ENCODE measurements at regions not wholly inside any gene's neighbourhood (a gene's known extent, or its start where the extent isn't known, plus 50 kb on each side); places are given as distances from the start of the nearest gene placed in this dataset.

DNA sequence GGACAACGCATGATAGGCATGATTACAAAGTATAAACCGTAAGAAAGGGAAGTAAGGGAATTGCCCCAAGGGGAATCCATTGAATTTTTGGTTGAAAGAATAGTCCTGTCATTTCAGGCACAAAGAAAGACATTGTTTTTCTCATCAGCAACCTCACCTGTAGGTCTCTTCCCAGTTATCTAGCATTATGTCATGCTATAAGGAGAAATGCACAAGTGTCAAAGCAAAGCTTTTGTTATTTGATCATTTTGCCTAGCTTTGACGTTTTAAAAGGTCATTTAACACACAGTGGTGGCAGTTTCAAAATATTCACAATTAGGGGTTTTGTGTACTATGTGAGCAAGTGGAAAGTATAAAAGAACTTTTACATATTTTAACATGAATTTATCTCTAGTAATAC, 796.2 kb upstream of the MIR17HG start:
- no peak for TF ChIP-seq EZH2phosphoT487 (IDR thresholded peaks at IDR 0.05; ENCODE audit: unreplicated experiment)
- TF ChIP-seq EZH2 (IDR thresholded peaks at IDR 0.05; ENCODE audit: low read depth, unreplicated experiment): no peak
- TF ChIP-seq, protein P1, sequence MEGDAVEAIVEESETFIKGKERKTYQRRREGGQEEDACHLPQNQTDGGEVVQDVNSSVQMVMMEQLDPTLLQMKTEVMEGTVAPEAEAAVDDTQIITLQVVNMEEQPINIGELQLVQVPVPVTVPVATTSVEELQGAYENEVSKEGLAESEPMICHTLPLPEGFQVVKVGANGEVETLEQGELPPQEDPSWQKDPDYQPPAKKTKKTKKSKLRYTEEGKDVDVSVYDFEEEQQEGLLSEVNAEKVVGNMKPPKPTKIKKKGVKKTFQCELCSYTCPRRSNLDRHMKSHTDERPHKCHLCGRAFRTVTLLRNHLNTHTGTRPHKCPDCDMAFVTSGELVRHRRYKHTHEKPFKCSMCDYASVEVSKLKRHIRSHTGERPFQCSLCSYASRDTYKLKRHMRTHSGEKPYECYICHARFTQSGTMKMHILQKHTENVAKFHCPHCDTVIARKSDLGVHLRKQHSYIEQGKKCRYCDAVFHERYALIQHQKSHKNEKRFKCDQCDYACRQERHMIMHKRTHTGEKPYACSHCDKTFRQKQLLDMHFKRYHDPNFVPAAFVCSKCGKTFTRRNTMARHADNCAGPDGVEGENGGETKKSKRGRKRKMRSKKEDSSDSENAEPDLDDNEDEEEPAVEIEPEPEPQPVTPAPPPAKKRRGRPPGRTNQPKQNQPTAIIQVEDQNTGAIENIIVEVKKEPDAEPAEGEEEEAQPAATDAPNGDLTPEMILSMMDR (conservative IDR thresholded peaks at IDR 0.05; ENCODE audit: low read depth in 2 of 2): no peak
- no peak for TF ChIP-seq NANOG (IDR thresholded peaks at IDR 0.05; ENCODE audit: borderline replicate concordance)
- no peak for TF ChIP-seq ZNF331 (CRISPR knock-in tag; IDR thresholded peaks at IDR 0.05; ENCODE audit: low read depth)
- TF ChIP-seq, protein P2, sequence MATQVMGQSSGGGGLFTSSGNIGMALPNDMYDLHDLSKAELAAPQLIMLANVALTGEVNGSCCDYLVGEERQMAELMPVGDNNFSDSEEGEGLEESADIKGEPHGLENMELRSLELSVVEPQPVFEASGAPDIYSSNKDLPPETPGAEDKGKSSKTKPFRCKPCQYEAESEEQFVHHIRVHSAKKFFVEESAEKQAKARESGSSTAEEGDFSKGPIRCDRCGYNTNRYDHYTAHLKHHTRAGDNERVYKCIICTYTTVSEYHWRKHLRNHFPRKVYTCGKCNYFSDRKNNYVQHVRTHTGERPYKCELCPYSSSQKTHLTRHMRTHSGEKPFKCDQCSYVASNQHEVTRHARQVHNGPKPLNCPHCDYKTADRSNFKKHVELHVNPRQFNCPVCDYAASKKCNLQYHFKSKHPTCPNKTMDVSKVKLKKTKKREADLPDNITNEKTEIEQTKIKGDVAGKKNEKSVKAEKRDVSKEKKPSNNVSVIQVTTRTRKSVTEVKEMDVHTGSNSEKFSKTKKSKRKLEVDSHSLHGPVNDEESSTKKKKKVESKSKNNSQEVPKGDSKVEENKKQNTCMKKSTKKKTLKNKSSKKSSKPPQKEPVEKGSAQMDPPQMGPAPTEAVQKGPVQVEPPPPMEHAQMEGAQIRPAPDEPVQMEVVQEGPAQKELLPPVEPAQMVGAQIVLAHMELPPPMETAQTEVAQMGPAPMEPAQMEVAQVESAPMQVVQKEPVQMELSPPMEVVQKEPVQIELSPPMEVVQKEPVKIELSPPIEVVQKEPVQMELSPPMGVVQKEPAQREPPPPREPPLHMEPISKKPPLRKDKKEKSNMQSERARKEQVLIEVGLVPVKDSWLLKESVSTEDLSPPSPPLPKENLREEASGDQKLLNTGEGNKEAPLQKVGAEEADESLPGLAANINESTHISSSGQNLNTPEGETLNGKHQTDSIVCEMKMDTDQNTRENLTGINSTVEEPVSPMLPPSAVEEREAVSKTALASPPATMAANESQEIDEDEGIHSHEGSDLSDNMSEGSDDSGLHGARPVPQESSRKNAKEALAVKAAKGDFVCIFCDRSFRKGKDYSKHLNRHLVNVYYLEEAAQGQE (IDR thresholded peaks at IDR 0.05; ENCODE audit: unreplicated experiment): no peak
- TF ChIP-seq POLR2AphosphoS5 (IDR thresholded peaks at IDR 0.05; ENCODE audit: low read depth): no peak
- TF ChIP-seq, protein P3, sequence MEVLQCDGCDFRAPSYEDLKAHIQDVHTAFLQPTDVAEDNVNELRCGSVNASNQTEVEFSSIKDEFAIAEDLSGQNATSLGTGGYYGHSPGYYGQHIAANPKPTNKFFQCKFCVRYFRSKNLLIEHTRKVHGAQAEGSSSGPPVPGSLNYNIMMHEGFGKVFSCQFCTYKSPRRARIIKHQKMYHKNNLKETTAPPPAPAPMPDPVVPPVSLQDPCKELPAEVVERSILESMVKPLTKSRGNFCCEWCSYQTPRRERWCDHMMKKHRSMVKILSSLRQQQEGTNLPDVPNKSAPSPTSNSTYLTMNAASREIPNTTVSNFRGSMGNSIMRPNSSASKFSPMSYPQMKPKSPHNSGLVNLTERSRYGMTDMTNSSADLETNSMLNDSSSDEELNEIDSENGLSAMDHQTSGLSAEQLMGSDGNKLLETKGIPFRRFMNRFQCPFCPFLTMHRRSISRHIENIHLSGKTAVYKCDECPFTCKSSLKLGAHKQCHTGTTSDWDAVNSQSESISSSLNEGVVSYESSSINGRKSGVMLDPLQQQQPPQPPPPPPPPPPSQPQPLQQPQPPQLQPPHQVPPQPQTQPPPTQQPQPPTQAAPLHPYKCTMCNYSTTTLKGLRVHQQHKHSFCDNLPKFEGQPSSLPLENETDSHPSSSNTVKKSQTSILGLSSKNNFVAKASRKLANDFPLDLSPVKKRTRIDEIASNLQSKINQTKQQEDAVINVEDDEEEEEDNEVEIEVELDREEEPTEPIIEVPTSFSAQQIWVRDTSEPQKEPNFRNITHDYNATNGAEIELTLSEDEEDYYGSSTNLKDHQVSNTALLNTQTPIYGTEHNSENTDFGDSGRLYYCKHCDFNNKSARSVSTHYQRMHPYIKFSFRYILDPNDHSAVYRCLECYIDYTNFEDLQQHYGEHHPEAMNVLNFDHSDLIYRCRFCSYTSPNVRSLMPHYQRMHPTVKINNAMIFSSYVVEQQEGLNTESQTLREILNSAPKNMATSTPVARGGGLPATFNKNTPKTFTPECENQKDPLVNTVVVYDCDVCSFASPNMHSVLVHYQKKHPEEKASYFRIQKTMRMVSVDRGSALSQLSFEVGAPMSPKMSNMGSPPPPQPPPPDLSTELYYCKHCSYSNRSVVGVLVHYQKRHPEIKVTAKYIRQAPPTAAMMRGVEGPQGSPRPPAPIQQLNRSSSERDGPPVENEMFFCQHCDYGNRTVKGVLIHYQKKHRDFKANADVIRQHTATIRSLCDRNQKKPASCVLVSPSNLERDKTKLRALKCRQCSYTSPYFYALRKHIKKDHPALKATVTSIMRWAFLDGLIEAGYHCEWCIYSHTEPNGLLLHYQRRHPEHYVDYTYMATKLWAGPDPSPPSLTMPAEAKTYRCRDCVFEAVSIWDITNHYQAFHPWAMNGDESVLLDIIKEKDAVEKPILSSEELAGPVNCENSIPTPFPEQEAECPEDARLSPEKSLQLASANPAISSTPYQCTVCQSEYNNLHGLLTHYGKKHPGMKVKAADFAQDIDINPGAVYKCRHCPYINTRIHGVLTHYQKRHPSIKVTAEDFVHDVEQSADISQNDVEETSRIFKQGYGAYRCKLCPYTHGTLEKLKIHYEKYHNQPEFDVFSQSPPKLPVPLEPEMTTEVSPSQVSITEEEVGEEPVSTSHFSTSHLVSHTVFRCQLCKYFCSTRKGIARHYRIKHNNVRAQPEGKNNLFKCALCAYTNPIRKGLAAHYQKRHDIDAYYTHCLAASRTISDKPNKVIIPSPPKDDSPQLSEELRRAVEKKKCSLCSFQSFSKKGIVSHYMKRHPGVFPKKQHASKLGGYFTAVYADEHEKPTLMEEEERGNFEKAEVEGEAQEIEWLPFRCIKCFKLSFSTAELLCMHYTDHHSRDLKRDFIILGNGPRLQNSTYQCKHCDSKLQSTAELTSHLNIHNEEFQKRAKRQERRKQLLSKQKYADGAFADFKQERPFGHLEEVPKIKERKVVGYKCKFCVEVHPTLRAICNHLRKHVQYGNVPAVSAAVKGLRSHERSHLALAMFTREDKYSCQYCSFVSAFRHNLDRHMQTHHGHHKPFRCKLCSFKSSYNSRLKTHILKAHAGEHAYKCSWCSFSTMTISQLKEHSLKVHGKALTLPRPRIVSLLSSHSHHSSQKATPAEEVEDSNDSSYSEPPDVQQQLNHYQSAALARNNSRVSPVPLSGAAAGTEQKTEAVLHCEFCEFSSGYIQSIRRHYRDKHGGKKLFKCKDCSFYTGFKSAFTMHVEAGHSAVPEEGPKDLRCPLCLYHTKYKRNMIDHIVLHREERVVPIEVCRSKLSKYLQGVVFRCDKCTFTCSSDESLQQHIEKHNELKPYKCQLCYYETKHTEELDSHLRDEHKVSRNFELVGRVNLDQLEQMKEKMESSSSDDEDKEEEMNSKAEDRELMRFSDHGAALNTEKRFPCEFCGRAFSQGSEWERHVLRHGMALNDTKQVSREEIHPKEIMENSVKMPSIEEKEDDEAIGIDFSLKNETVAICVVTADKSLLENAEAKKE (CRISPR knock-in tag; IDR thresholded peaks at IDR 0.05): no peak
- TF ChIP-seq CREB1 (CRISPR knock-in tag; IDR thresholded peaks at IDR 0.05; ENCODE audit: low read depth): no peak
- no peak for TF ChIP-seq JUNB (IDR thresholded peaks at IDR 0.05; ENCODE audit: unreplicated experiment)
- TF ChIP-seq, protein P4, sequence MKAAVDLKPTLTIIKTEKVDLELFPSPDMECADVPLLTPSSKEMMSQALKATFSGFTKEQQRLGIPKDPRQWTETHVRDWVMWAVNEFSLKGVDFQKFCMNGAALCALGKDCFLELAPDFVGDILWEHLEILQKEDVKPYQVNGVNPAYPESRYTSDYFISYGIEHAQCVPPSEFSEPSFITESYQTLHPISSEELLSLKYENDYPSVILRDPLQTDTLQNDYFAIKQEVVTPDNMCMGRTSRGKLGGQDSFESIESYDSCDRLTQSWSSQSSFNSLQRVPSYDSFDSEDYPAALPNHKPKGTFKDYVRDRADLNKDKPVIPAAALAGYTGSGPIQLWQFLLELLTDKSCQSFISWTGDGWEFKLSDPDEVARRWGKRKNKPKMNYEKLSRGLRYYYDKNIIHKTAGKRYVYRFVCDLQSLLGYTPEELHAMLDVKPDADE (IDR thresholded peaks at IDR 0.05): no peak
- TF ChIP-seq ZNF114 (CRISPR knock-in tag; IDR thresholded peaks at IDR 0.05): no peak

Measured in GM23338 (cell line).